ENCODE measurements at regions not wholly inside any gene's neighbourhood (a gene's known extent, or its start where the extent isn't known, plus 50 kb on each side); places are given as distances from the start of the nearest gene placed in this dataset.

DNA sequence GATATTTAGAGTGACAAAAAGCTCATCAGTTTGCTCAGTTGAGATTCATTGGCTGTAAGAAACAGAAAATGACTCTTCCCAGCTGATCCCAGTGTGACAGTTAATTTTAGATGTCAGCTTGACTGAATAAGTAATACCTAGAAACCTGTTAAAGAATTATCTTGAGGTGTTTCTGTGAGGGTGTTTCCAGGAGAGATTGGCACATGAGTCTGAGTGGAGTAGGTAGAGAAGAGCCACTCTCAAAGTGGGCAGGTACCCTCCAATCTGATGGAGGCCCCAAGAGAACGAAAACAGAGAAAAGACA, 200.8 kb upstream of the BTBD3 start:
- in situ Hi-C loops (cut with MboI; ENCODE audit: low sequenced_read_pairs, unreplicated experiment): no loop called here
- DNase-seq (ENCODE audit: low spot score): no peak
- TF ChIP-seq, protein P1, sequence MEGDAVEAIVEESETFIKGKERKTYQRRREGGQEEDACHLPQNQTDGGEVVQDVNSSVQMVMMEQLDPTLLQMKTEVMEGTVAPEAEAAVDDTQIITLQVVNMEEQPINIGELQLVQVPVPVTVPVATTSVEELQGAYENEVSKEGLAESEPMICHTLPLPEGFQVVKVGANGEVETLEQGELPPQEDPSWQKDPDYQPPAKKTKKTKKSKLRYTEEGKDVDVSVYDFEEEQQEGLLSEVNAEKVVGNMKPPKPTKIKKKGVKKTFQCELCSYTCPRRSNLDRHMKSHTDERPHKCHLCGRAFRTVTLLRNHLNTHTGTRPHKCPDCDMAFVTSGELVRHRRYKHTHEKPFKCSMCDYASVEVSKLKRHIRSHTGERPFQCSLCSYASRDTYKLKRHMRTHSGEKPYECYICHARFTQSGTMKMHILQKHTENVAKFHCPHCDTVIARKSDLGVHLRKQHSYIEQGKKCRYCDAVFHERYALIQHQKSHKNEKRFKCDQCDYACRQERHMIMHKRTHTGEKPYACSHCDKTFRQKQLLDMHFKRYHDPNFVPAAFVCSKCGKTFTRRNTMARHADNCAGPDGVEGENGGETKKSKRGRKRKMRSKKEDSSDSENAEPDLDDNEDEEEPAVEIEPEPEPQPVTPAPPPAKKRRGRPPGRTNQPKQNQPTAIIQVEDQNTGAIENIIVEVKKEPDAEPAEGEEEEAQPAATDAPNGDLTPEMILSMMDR (IDR thresholded peaks at IDR 0.05; ENCODE audit: borderline replicate concordance, control extremely low read depth, extremely low read depth, insufficient read depth, missing control alignments): no peak

DNA sequence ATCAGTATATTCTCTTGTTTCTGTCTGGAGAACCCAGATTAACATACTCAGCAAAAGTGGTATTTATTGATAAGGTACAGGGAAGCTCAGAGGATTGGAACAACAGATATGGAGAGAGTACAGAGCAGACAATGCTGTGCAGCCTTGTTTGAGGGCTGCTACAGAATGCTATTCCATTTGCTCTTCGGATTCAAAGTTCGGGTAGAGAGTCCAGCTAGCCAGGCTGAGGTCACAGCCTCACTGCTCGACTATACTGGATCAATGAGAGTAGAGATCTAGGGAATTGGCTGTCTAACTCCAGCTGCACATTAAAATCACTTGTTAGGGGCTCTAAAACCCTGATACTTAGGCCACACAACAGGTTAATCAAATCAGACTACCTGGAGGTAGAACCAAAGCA, 200.1 kb upstream of the BTBD3 start:
- TF ChIP-seq, protein P1 (IDR thresholded peaks at IDR 0.05; ENCODE audit: borderline replicate concordance, control extremely low read depth, extremely low read depth, insufficient read depth, missing control alignments): no peak
- in situ Hi-C loops (cut with MboI; ENCODE audit: low sequenced_read_pairs, unreplicated experiment): no loop called here
- no peak for DNase-seq (ENCODE audit: low spot score)

DNA sequence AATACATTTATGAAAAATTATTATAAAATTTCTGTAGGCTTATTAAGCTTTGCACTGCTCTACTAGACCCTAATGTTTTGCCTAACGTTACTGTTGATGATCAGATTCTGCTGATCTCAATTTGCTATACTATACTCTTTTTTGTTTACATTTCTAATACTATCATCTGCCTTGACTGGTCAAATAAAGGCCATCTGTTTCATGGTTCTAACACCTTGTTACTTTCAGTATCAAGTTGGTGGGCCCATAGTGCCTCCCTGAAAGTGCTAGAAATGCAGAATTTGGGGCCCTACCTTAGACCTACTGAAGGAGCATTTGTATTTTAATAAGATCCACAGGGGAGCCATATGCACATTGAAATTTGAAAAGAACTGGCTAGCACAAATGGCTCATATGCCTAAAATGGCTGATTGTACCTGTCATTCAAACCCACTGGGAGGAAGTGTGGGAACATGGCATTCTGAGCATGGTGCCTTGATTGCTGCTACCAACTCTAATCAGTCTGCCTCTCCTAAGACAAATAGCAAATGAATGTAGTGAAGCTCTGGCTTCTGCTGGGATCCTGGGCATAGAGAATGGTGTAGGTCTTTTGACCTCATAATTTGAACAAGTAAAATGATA, 199.1 kb upstream of the BTBD3 start:
- in situ Hi-C loops (cut with MboI; ENCODE audit: low sequenced_read_pairs, unreplicated experiment): no loop called here
- DNase-seq (ENCODE audit: low spot score): no peak
- TF ChIP-seq, protein P1 (IDR thresholded peaks at IDR 0.05; ENCODE audit: borderline replicate concordance, control extremely low read depth, extremely low read depth, insufficient read depth, missing control alignments): no peak

DNA sequence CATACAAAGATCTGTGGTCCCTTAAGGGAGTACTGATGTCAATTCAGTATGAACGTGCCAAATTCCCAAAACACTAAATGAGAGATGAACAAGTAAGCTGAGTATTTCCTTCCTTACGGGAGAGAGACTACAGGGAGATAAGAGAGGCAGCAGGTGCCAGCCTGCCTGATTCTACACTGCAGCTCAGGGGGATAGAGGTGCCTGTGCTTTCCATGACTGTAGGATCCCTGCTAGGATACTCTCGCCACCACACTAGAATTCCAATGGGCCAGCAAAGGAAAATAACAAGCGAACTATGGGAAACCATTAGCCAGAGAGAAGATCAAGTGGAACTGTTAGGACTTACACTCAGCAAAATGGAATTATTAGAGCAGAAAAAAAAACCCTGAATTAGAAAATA, 198.5 kb upstream of the BTBD3 start:
- TF ChIP-seq, protein P1 (IDR thresholded peaks at IDR 0.05; ENCODE audit: borderline replicate concordance, control extremely low read depth, extremely low read depth, insufficient read depth, missing control alignments): no peak
- in situ Hi-C loops (cut with MboI; ENCODE audit: low sequenced_read_pairs, unreplicated experiment): no loop called here
- no peak for DNase-seq (ENCODE audit: low spot score)

DNA sequence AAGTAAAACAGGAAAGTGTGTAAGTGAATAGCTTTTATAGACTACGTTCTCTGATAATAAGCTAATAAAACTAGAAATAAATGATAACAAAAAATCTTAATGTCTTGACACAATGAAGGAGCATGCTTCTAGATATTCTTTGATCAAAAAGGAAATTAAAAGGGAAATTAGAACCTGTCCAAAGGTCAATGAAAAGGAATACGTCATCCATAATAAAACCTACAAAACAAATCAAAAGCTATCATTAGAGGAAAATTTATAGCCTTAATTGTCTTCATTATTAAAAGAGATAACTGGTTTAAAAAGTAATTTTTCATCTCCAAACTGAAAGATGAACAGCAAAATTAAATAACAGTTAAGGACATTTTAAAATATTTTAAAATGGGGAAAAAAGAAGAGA, 196.3 kb upstream of the BTBD3 start:
- in situ Hi-C loops (cut with MboI; ENCODE audit: low sequenced_read_pairs, unreplicated experiment): no loop called here

DNA sequence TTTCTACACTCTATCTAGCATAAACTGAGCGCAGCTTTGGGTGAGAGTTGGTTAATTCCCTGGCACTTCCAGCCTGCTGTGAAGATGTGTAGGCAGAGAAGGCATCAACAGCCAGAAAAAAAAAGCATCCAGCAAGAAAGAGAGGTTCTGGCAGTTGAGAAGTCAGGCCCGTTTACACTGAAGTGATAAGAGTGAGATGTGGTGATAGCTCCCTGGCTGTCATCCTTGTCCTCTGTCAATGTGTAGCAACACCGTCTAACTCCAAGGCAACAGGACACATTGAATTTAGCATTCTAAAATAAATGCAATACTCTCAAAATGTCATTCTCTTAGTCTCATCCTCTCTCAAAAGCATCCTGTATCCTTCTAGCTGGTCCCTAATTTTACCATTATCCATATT, 193.6 kb upstream of the BTBD3 start:
- in situ Hi-C loops (cut with MboI; ENCODE audit: low sequenced_read_pairs, unreplicated experiment): no loop called here
- no peak for DNase-seq (ENCODE audit: low spot score)
- TF ChIP-seq, protein P1 (IDR thresholded peaks at IDR 0.05; ENCODE audit: borderline replicate concordance, control extremely low read depth, extremely low read depth, insufficient read depth, missing control alignments): no peak

More for the DNA sequence above, 196.3 kb upstream of the BTBD3 start:
- DNase-seq (ENCODE audit: low spot score): no peak
- TF ChIP-seq, protein P1 (IDR thresholded peaks at IDR 0.05; ENCODE audit: borderline replicate concordance, control extremely low read depth, extremely low read depth, insufficient read depth, missing control alignments): no peak

DNA sequence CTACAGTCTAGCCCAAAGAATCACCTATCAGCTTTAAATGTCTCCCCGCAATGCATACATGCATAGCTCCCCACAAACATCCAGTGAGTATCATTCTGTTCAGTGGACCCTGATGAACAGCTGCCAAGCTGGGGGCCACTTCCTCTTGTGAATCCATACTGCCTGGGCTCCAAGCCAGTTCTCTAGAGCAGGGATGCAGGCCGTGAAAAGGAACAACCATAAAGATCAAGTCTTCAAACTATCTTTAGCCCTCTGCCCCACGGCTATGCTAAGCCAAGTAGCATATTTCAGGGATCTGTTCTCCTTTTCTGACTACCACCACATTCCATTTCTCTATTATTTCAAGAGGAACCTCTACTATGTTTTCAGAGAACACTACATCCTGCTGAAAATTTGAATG, 191.7 kb upstream of the BTBD3 start:
- in situ Hi-C loops (cut with MboI; ENCODE audit: low sequenced_read_pairs, unreplicated experiment): no loop called here
- TF ChIP-seq, protein P1 (IDR thresholded peaks at IDR 0.05; ENCODE audit: borderline replicate concordance, control extremely low read depth, extremely low read depth, insufficient read depth, missing control alignments): no peak
- no peak for DNase-seq (ENCODE audit: low spot score)

Measured in GM13976 (cell line).